DMS114 treated with DMSO at 0.1 percent for 48 hours (cell line): ENCODE measurements at regions not wholly inside any gene's neighbourhood (a gene's known extent, or its start where the extent isn't known, plus 50 kb on each side); places are given as distances from the start of the nearest gene placed in this dataset.
"Not testable (repeated sequence)": the region's sequence is repeated elsewhere in the genome, so short reads cannot be mapped to it uniquely, and the experiment has no call there.

Experiments used
- DNase-seq: peaks from one replicate; lab custom pipeline; 2025; ENCODE audit not compliant: unreplicated experiment; lab: John Stamatoyannopoulos, UW

DNA sequence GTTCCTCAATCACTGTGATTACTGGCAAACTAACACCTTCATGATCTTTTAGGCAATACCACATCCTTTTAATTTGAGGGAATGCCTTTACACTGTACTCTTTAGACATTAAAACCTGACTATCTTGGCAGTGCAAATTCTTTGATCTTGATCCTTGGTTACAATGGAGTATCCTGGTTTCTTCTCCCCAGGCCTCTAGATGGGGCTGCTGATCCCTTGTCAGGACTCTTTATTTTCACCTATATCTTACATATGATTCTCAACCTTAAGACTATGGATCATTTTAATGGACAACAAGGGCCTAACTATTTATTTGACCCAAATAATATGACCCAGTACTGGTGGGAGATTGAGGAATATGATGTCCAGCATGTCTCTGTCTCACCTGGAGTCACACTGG, 1005.5 kb upstream of the INTU start:
- no peak for DNase-seq

DNA sequence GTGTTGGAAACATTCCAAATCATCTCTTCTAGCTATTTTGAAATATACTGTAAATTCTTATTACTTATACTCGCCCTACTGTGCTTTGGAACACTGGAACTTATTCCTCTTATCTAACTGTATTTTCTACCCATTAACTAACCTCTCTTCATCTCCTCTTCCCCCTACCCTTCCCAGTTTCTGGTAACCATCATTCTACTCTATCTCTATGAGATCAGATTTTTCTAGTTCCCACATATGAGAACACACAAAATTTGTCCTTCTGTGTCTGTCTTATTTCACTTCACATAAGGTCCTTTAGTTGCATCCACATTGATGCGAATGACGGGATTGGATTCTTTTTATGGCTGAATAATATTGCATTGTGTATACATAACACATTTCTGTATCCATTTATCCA, 1003.8 kb upstream of the INTU start:
- DNase-seq, result no peak

DNA sequence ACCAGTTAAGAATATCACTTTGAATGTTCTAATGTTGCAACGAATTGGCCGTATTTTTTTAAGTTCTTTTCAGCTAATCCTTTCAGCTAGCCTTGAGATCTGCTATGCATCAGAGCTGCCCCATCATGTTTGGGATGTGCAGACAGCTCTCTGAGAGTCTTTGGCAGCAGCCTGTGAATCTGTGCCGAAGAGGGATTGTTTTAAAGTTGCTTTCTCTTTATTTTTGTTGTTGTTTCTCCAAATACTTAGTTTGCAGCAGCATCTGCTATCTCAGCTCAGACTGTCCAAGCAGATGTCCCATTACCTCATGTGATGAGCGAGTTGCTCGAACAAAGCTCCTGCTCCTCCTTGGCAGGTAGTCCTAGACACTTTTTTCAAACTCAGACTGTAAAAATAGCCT, 1002.5 kb upstream of the INTU start:
- no peak for DNase-seq

DNA sequence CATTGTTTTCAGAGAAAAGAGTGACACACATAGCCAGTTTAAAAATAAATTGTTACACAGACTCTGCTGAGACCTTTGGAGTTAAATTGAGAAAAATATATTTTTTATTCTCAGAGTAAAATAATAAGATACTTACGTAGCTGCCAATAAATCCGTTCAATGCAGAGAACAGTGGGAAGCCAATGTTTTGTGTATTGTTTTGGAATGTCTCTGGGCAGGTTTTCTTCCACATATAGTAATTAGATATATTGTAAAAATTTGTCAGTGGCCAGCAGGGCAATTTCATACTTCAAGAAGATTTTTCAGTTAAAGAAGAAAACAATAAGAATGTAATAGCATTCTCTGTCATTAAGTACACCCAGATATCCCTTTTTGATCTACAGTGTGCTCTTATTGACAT, 999.5 kb upstream of the INTU start:
- no peak for DNase-seq

DNA sequence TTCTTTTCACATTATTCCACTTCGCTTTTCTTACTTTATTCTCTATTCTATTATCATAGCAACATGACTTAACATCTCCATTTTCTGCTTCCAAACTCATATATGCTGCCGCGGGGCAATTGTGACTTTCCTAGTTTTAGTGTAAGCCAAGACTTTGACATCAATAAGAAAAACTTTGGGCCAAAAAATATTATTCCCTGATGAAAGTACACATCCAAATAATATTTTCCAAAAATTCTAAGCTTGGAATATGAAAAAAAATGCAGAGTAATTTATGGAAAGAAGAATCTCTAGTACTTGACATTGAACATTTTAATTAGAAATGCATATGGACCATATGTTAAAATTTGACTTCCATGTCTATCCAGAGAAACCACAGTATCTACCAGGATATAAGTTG, 995.1 kb upstream of the INTU start:
- DNase-seq, result no peak

DNA sequence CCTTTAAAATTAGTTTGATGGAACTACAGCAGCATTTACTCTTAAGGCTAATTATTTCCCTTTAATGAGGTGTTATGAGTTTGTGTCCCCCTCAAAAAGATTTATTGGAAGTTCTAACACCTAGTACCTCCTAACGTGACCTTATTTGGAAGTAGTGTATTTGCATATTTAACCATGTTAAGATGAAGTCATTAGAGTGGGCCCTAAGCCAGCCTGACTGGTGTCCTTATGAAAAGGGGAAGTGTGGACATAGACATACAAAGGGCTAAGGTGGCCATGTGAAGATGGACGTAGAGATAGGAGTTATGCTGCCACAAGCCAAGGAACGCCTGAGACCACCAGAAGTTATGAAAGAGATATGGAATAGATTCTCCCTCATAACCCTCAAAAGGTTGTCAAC, 985.4 kb upstream of the INTU start:
- DNase-seq, result no peak

DNA sequence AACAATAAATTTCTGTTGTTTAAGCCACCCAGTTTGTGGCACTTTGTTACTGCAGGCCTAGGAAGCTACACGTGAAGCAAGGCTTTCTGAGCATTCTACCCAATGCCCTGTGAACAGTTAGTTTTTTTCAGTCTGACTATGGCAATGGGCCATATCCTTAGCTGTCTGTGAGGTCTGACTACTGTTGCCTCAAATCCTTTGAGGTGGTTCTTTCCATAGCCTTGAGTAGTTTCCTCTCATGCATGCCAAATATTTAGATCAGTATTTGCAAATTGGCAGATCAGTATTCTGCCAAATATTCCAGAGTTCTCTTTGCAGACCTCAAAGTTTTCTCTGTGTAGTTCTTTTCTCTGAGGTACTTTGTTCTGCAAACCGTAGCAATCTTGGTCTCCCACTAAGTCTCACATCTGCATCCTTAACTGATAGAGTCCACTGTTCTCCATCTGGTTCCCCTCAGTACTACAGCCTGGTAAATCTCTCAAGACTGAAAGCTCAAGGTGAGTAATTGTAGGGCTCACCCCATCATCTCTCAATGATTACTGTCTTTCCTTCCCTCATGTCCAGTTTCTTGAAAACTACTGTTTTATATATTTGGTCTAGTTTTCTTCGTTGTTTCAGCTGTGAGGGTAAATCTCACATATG, 984.9 kb upstream of the INTU start:
- no peak for DNase-seq

DNA sequence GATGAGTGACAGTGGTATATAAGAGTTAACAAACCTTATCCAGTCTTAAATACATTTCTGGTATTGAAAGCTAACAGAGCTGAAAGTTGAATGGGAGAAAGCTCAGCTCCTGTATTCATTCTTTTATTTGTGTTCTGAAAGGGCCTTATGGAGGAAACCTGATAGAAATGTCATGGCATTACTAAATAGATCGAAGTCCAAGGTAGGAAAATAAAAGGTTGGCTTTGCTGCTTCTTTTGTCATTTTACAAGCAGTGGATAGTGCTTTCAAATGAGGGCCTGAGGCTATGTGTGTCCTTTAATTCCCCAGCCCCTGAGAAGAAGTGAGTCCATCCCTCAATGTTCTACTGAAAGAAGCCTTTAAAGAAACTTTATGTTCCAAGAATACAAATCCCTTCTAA, 974.3 kb upstream of the INTU start:
- no peak for DNase-seq

DNA sequence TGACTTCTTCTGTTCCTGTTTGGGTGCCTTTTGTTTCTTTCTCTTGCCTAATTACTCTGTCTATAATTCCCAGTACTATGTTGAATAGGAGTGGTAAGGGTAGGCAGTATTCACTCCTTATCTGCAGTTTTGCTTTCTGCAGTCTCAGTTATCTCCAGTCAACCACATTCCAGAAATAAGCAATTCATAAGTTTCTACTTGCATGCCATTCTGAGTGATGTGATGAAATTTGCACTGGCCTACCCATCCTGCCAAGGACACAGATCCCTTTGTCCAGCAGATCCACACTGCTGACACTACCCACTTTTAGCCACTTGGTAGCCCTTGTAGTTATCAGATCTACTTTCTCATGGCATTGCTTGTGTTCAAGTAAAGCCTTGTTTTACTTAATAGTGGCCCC, 971.6 kb upstream of the INTU start:
- no peak for DNase-seq

DNA sequence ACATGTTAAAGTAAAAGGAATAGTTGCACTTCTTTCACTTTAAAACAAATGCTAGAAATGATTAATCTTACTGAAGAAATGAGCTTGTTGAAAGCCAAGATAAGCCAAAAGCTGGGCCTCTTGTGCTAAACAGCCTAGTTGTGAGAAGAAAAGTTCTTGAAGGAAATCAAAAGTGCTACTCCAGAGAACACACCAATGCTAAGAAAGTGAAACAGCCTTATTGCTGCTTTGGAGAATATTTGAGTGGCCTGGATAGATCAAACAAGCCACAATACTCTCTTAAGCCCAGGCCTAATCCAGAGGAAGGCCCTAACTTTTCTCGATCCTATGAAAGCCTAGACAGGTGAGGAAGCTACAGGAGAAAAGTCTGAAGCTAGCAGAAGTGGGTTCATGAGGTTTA, 967.9 kb upstream of the INTU start:
- DNase-seq, result no peak

DNA sequence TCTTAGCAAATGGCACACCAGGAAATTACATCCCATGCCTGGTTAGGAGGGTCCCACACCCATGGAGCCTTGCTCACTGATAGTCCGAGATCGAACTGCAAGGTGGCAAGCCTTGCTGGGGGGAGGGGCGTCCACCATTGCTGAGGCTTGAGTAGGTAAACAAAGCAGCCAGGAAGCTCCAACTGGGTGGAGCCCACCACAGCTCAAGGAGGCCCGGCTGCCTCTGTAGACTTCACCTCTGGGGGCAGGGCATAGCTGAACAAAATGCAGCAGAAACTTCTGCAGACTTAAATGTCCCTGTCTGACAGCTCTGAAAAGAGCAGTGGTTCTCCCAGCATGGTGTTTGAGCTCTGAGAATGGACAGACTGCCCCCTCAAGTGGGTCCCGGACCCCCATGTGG, 962.7 kb upstream of the INTU start:
- not testable (repeated sequence) for DNase-seq

DNA sequence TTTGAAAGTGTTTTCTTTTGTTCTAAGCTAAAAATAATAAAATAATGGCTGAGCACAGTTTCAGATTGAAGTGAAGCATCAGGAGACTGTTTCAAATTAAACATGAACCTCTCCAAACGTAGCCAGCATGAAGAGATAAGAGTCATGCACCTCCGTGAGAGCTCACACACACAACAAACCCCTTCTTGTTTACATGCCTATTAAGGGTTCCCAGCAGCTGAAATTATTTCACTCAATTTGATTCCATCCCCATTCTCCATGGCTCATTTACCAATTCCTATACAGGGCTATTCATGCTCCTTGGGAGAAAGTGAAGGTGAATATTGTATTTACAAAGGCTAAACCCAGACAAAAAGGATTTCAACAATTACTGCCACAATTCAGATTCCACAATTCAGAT, 954.1 kb upstream of the INTU start:
- no peak for DNase-seq

DNA sequence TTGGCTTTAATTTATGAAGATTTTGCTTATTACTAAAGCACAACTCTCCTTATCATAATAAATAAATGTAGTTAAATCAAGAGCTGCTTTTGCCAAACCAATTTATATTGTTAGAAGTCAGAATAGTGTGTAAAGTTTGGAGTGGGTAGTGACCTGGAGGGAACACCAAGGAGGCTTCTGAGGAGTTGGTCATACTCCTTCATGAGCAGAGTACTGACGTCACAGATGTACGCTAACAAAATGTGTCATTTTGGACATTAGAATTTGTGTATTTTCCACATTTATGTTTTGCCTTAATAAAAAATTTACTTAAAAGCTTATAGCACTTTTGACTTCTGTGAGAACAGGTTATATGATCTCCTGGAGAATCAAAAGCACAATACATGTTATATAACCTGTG, 953.5 kb upstream of the INTU start:
- no peak for DNase-seq

DNA sequence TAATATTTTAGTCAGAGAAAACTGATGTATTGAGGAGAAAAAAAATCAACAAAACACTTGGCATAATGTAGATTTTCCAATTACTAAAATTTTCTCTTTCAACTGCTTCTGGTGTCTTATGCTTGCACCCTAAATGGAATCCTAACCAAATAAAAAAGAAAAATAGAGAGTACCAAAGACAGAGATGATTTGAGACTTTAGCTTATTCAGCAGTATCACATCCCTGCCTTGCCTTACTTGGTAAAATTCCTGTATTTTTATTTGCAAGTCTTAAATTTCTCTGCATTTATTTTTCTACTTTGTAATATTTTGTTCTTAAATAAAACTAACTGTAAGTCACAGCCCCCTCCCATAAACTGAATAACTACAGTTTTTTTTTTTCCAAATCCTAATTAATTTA, 950.5 kb upstream of the INTU start:
- DNase-seq, result no peak

DNA sequence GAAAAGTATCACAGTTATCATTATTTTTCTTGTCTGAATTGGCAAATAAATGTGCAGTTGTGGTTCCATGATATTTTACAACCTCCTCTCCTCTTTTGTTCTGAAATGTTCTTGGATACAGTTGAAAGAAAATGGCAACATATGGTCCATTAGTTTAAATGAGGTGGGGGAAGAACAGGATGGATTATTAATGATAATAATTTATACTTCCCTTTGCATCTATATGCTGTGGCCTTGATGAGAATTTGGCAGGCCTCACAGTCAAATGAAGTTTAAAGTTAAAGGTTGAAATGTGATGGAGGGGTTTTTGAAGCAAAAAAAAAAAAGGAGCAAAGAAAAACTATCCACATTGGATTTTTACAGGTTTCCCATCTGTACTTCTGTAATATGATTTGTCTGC, 946.3 kb upstream of the INTU start:
- no peak for DNase-seq

DNA sequence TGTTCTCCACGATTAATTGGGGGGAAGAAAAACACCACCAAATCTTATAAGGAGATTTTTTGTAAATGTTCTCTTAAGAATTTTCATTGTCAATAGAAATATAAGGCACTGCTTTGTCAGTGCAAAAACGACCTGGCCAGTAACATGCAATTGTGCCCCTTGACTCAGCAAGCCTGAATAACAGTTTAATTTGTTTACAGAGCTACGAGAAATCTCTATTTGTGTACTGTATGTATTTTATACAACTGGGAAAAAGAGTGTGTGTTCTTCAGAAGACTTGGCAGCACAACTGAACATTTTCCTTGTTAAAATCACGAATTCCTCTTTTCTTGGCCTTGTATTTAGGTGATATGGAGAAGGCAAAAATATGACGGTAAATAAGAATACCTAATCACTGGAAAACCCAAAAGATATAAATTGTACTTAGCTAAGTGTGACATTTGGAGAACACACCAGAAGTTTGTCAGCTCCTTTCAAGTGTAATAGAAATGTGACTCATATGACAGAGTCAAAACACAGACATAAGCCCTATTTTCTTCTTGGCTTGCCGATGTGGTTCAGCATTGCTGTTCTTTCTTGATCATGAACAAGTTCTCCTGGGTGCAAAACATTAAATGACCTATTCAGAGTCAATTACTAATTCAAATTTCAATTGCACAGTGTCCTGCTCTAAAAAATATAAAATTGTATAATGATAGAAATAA, 945.0 kb upstream of the INTU start:
- DNase-seq, result no peak

DNA sequence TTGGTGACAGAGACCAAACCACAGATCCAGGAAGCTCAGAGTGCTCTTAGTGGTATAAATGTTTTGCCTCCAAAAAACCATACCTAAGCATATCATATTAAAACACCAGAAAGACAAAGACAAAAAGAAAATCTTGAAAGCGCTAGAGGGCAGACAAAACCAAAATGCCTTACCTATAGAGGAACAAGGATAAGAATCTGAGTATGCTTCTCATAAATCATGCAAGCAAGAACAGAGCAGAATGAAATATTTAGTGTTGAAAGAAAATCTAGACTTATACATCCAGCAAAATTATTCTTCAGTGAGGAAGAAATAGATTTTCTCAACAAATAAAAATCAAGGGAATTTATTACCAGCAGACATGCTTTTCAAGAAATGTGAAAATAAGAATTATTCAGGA, 941.0 kb upstream of the INTU start:
- no peak for DNase-seq

DNA sequence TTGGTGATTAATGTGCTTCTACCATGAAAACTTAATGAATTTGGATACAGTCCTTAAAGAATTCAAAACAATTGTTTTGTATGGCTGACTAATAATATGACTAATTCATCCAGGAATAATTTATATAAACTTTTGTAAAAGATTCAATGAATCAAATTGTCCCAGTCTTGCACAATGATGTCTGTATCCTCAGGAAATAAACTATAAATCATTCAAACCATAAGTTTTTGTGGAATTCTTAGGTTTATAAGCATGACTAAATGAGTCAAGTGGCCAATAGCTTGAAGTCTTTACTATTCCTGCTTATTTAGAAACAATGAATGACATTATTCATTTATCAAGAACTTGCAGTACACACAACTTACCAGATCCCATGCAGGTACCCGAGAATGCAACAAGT, 935.0 kb upstream of the INTU start:
- DNase-seq, result no peak

DNA sequence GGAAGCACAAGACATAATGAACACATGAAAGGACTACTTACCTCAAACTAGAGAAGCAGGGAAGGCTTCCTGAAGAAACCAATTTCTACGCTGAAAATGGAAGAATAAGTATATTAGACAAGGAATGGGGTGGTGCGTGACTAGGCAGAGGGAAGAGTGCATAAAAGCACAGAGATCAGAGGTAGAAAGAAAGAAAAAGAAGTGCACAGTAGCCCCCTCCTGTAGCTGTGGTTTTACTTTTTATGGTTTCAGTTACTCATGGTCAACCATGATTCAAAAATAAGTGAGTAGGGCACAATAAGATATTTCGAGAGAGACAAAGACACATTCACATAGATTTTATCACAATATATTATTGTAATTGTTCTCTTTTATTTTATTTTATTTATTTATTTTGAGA, 934.5 kb upstream of the INTU start:
- DNase-seq, result no peak

DNA sequence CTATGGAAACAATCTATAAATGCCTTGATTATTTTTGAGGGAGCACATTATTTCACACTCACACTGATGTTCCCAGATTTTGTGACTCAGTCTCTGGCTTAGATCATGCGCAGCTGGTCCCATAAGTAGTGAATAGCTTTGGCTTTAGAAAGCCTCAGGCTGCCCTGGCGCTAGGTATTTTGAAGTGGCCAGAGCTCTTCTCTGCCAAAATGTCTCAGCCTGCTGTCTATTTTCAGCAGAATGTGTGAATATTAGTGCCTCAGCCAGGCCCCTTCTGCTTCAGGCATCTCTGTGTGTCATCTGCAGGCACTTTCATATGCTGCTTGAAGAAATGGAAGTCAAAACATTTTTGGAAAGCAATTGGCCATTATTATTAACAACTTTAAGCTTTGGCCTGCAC, 931.0 kb upstream of the INTU start:
- DNase-seq, result no peak

DNA sequence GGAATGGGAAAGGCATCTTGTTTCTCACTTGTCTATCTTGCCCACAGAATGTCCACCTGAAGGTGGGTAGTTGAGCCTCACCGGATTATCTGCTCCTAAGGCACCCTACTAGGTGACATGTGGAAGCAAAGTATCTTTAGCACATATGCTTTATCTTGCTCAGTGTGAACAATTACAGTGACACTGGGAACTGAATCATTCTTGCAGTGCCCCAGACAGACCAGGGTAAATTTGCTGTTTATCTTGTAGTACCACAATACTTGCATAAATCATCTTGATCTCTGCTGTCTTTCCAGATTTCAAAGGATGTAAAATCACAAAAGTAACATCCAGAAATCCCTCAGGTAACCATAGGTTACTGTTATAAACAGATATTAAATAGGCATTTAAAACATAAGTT, 930.0 kb upstream of the INTU start:
- no peak for DNase-seq

DNA sequence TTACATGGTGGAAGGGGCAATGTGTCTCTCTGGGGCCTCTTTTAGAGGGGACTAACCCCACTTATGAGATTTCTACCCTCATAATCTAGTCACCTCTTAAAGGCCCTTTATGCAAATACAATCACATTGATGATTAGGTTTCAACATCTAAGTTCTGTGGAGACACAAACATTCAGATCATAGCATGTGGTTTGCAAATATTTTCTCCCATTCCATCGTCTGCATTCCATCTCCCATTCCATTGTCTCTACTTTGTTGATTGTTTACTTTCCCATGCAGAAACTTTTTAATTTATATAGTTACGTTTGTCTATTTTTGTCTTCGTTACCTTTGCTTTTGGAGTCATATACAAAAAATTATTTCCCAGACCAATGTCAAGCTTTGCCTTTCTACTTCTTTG, 927.5 kb upstream of the INTU start:
- no peak for DNase-seq

DNA sequence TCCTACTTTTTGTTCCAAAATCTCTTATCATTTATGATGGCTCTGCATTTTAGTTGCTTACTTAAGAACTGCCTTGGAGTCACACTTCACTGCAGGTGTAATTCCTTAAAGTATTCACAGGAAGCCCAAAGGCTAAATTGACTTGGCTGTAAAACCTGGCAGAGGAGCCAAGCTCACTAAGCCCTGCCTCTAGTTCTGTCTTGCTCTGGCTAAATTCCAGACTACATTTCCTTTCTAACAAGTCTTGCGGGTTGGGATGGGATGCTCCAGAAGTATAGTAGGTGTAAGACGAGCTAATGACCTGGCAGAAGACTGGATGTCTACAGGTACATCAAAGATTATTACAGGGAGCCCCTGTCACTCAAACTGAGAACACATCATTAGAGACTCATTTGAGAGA, 924.0 kb upstream of the INTU start:
- DNase-seq, result no peak
